LNCaP clone FGC (cell line): ENCODE measurements at regions not wholly inside any gene's neighbourhood (a gene's known extent, or its start where the extent isn't known, plus 50 kb on each side); places are given as distances from the start of the nearest gene placed in this dataset.

Experiments used
- DNase-seq: peaks from one replicate; pipeline ENCODE4 v3.0.0-alpha.2; 2011; ENCODE audit warnings: low read depth
- H3K4me3 ChIP-seq: 2 replicates; pipeline ENCODE4 v1.5.1; 2011; ENCODE audit warnings: mild to moderate bottlenecking, low read depth, low read length, control low read depth
- CTCF ChIP-seq: IDR thresholded peaks from 2 replicates; pipeline ENCODE4 v1.5.1; 2012; ENCODE audit warnings: mild to moderate bottlenecking; ENCODE audit not compliant: control insufficient read depth, insufficient read depth; ENCODE audit errors: extremely low read depth

GRCh38 chr18:38444971-38445803, 879.6 kb upstream of the CELF4 start:
- DNase-seq = no peak
- no peak for TF ChIP-seq CTCF
- no peak overlapping the region for H3K4me3 ChIP-seq

GRCh38 chr18:38427736-38428135, 862.1 kb upstream of the CELF4 start:
- H3K4me3 ChIP-seq = no peak overlapping the region
- TF ChIP-seq CTCF = no peak
- DNase-seq = no peak

- 0 out of 2 replicates have a peak, but pooled peaks have one; percentile 6 for TF ChIP-seq CTCF
- DNase-seq = no peak
- H3K4me3 ChIP-seq = no peak overlapping the region
Measured at GRCh38 chr18:38427234-38427633, 861.6 kb upstream of the CELF4 start.

- no peak overlapping the region for H3K4me3 ChIP-seq
- DNase-seq = no peak
- TF ChIP-seq CTCF = no peak
Measured at GRCh38 chr18:38421872-38422615, 856.4 kb upstream of the CELF4 start.

GRCh38 chr18:38421021-38421420, 855.4 kb upstream of the CELF4 start:
- H3K4me3 ChIP-seq = no peak overlapping the region
- no peak for DNase-seq
- TF ChIP-seq CTCF = no peak

- TF ChIP-seq CTCF = no peak
- DNase-seq = no peak
- H3K4me3 ChIP-seq = no peak overlapping the region
Measured at GRCh38 chr18:38420611-38421010, 855.0 kb upstream of the CELF4 start.
